ENCODE measurements at regions not wholly inside any gene's neighbourhood (a gene's known extent, or its start where the extent isn't known, plus 50 kb on each side); places are given as distances from the start of the nearest gene placed in this dataset.
"Not testable (repeated sequence)": the region's sequence is repeated elsewhere in the genome, so short reads cannot be mapped to it uniquely, and the experiment has no call there.

DNA sequence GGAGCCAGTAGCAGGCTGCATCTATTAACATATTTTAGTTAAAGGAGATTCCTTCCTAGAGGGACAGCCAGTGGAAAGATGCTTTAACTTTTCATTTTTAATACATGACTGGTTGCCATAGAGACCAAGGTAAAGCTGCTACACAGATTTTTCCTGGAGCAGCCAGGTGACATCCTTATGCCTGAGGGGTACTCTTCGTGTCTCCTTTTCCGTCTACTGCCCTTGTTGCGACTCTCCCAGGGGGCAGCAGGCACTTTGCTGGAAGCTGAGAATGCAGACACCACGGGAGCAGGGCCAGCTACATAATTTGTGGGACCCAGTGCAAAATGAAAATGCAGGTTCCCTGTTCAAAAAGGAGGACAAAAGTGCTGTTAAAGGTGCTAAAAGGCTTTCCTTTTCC lies 340.4 kb downstream of the CEP170 start:
- TF ChIP-seq, protein P1, sequence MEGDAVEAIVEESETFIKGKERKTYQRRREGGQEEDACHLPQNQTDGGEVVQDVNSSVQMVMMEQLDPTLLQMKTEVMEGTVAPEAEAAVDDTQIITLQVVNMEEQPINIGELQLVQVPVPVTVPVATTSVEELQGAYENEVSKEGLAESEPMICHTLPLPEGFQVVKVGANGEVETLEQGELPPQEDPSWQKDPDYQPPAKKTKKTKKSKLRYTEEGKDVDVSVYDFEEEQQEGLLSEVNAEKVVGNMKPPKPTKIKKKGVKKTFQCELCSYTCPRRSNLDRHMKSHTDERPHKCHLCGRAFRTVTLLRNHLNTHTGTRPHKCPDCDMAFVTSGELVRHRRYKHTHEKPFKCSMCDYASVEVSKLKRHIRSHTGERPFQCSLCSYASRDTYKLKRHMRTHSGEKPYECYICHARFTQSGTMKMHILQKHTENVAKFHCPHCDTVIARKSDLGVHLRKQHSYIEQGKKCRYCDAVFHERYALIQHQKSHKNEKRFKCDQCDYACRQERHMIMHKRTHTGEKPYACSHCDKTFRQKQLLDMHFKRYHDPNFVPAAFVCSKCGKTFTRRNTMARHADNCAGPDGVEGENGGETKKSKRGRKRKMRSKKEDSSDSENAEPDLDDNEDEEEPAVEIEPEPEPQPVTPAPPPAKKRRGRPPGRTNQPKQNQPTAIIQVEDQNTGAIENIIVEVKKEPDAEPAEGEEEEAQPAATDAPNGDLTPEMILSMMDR (IDR thresholded peaks at IDR 0.05), result not testable (repeated sequence)
- not testable (repeated sequence) for TF ChIP-seq POLR2A (IDR thresholded peaks at IDR 0.05)

Measured in testis (tissue), 2 donors.